Stomach smooth muscle (tissue), 2 donors: ENCODE measurements at regions not wholly inside any gene's neighbourhood (a gene's known extent, or its start where the extent isn't known, plus 50 kb on each side); places are given as distances from the start of the nearest gene placed in this dataset.

Experiments used
- H3K27ac ChIP-seq: one replicate; pipeline ENCODE4 v1.7.0; 2013; ENCODE audit warnings: mild to moderate bottlenecking, low read length, inconsistent platforms
- H3K27me3 ChIP-seq, 2 donors: one replicate each; pipeline ENCODE4 v1.7.0; 2013; ENCODE audit warnings: low read length in 2 of 2; ENCODE audit not compliant: insufficient read depth in 2 of 2, control insufficient read depth in 1 of 2
- H3K36me3 ChIP-seq, 2 donors: one replicate each; pipeline ENCODE4 v1.7.0; 2013; ENCODE audit warnings: low read length in 2 of 2; ENCODE audit not compliant: control insufficient read depth in 2 of 2, insufficient read depth in 2 of 2
- H3K4me1 ChIP-seq: one replicate; pipeline ENCODE4 v1.7.0; 2013; ENCODE audit warnings: low read length; ENCODE audit not compliant: control insufficient read depth, insufficient read depth
- H3K4me3 ChIP-seq, 2 donors: one replicate each; pipeline ENCODE4 v1.7.0; 2013; ENCODE audit warnings: low read length in 2 of 2
- H3K9ac ChIP-seq, 2 donors: one replicate each; pipeline ENCODE4 v1.7.0; 2013; ENCODE audit warnings: low read length in 2 of 2, mild to moderate bottlenecking in 1 of 2
- H3K9me3 ChIP-seq, 2 donors: one replicate each; pipeline ENCODE4 v1.7.0; 2013; ENCODE audit warnings: low read length in 2 of 2; ENCODE audit not compliant: control insufficient read depth in 2 of 2
- donor health status: healthy.
- donor health status: Pancreatic carcinoma.

- Histone ChIP-seq H3K27ac (no peak overlapping the region), H3K9ac (no peak overlapping the region), H3K4me3 (no peak overlapping the region), H3K9me3 (peaks cover 0 to 6% of the 10 kb centered on the region in 2 donors), H3K36me3 (no peaks in the 10 kb centered on the region), H3K4me1 (peaks cover under 1% of the 10 kb centered on the region), H3K27me3 (no peaks in the 10 kb centered on the region)
Measured at GRCh38 chr20:24730750-24731149, 218.3 kb upstream of the CST7 start.

GRCh38 chr20:24731312-24731711, 217.8 kb upstream of the CST7 start:
- H3K27ac ChIP-seq, result no peak overlapping the region

GRCh38 chr20:24732076-24732475, 217.0 kb upstream of the CST7 start:
- no peak overlapping the region for H3K4me3 ChIP-seq
- H3K27ac ChIP-seq, result no peak overlapping the region
- H3K9me3 ChIP-seq, result peaks cover 0 to 6% of the 10 kb centered on the region in 2 donors
- H3K9ac ChIP-seq, result no peak overlapping the region
- H3K36me3 ChIP-seq, result no peaks in the 10 kb centered on the region
- H3K4me1 ChIP-seq, result peaks cover 7% of the 10 kb centered on the region
- no peaks in the 10 kb centered on the region for H3K27me3 ChIP-seq

More at GRCh38 chr20:24731312-24731711, 217.8 kb upstream of the CST7 start:
- Histone ChIP-seq H3K4me3 (no peak overlapping the region), H3K4me1 (peaks cover 4% of the 10 kb centered on the region), H3K9ac (no peak overlapping the region), H3K27me3 (no peaks in the 10 kb centered on the region), H3K9me3 (peaks cover 0 to 6% of the 10 kb centered on the region in 2 donors), H3K36me3 (no peaks in the 10 kb centered on the region)

- H3K36me3 ChIP-seq, result no peaks in the 10 kb centered on the region
- no peak overlapping the region for H3K4me3 ChIP-seq
- H3K9ac ChIP-seq, result no peak overlapping the region
- H3K9me3 ChIP-seq, result peaks cover 0 to 6% of the 10 kb centered on the region in 2 donors
- H3K27ac ChIP-seq, result no peak overlapping the region
- peaks cover 7% of the 10 kb centered on the region for H3K4me1 ChIP-seq
- H3K27me3 ChIP-seq, result no peaks in the 10 kb centered on the region
Measured at GRCh38 chr20:24732599-24732998, 216.5 kb upstream of the CST7 start.

- H3K27me3 ChIP-seq, result no peaks in the 10 kb centered on the region
- no peak overlapping the region for H3K4me3 ChIP-seq
- no peak overlapping the region for H3K27ac ChIP-seq
- H3K9me3 ChIP-seq, result peaks cover 0 to 6% of the 10 kb centered on the region in 2 donors
- no peaks in the 10 kb centered on the region for H3K36me3 ChIP-seq
- H3K9ac ChIP-seq, result no peak overlapping the region
- peaks cover 7% of the 10 kb centered on the region for H3K4me1 ChIP-seq
Measured at GRCh38 chr20:24733416-24733815, 215.7 kb upstream of the CST7 start.

- H3K4me3 ChIP-seq, result no peak overlapping the region
- H3K9ac ChIP-seq, result no peak overlapping the region
- no peak overlapping the region for H3K27ac ChIP-seq
- H3K36me3 ChIP-seq, result no peaks in the 10 kb centered on the region
- H3K9me3 ChIP-seq, result peaks cover 0 to 6% of the 10 kb centered on the region in 2 donors
- H3K27me3 ChIP-seq, result no peaks in the 10 kb centered on the region
- H3K4me1 ChIP-seq, result peaks cover 7% of the 10 kb centered on the region
Measured at GRCh38 chr20:24734139-24734538, 214.9 kb upstream of the CST7 start.

GRCh38 chr20:24735263-24735662, 213.8 kb upstream of the CST7 start:
- Histone ChIP-seq H3K27ac (no peak overlapping the region), H3K9ac (no peak overlapping the region), H3K9me3 (peaks cover 0 to 6% of the 10 kb centered on the region in 2 donors), H3K36me3 (no peaks in the 10 kb centered on the region), H3K4me3 (no peak overlapping the region), H3K27me3 (no peaks in the 10 kb centered on the region), H3K4me1 (peaks cover 9% of the 10 kb centered on the region)

GRCh38 chr20:24736131-24736843, 212.8 kb upstream of the CST7 start:
- no peaks in the 10 kb centered on the region for H3K36me3 ChIP-seq
- H3K9me3 ChIP-seq, result peaks cover 0 to 6% of the 10 kb centered on the region in 2 donors
- no peak overlapping the region for H3K27ac ChIP-seq
- no peak overlapping the region for H3K4me3 ChIP-seq
- no peak overlapping the region for H3K9ac ChIP-seq
- peaks cover 9% of the 10 kb centered on the region for H3K4me1 ChIP-seq
- no peaks in the 10 kb centered on the region for H3K27me3 ChIP-seq

GRCh38 chr20:24736844-24737211, 212.2 kb upstream of the CST7 start:
- H3K27ac ChIP-seq, result no peak overlapping the region
- H3K9me3 ChIP-seq, result peaks cover 0 to 6% of the 10 kb centered on the region in 2 donors

GRCh38 chr20:24737212-24737850, 211.7 kb upstream of the CST7 start:
- H3K27me3 ChIP-seq, result no peaks in the 10 kb centered on the region
- H3K4me3 ChIP-seq, result no peak overlapping the region
- H3K36me3 ChIP-seq, result no peaks in the 10 kb centered on the region
- no peak overlapping the region for H3K9ac ChIP-seq
- H3K27ac ChIP-seq, result no peak overlapping the region
- H3K4me1 ChIP-seq, result peaks cover 9% of the 10 kb centered on the region
- peaks cover 0 to 6% of the 10 kb centered on the region in 2 donors for H3K9me3 ChIP-seq

More at GRCh38 chr20:24736844-24737211, 212.2 kb upstream of the CST7 start:
- Histone ChIP-seq H3K4me3 (no peak overlapping the region), H3K27me3 (no peaks in the 10 kb centered on the region), H3K9ac (no peak overlapping the region), H3K4me1 (peaks cover 9% of the 10 kb centered on the region), H3K36me3 (no peaks in the 10 kb centered on the region)
